ENCODE measurements at regions not wholly inside any gene's neighbourhood (a gene's known extent, or its start where the extent isn't known, plus 50 kb on each side); places are given as distances from the start of the nearest gene placed in this dataset.

DNA sequence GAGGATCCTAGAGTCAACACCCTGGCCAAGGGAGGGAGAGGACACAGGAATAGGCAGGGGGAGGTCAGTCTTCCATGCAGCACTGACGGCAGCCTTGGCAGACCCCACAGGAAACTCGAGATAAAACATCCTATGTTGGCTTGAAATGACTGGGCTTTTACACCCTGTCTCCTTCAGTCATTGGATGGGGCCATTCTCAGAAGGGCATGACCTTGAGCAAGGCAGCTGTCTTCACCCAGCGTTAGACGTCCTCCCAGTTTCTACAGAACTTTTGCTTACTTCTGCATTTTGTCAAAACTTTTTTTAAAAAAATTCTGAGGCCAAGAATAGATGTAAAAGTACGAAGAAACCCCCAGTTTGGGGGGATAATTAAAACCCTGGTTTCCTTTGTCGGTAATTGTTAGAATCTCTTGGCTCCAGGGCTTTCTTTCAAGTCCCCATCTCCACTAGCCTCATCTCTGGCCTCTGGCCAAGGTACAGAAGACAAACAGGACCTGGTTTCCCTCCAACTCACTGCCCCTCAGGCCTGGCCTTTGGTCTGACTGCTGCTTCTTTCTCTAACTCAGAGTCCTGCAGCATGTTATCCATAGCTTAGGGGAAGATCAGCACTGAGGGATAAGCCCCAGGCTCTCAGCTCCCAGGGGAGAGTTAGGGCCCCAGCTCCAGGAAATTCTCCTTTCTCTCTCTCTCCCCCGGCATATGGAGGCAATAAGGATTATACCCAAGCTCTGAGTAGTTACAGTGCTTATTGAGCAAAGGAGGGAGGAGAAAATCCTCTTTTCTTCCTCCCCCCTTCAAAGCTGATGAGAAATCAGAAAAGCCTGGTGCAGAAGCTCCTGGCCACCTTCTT lies 51.6 kb upstream of the KCND3 start:
- no peaks in the 10 kb centered on the region for H3K4me1 Mint-ChIP-seq (ENCODE audit: unreplicated experiment)
- TF ChIP-seq, protein P1, sequence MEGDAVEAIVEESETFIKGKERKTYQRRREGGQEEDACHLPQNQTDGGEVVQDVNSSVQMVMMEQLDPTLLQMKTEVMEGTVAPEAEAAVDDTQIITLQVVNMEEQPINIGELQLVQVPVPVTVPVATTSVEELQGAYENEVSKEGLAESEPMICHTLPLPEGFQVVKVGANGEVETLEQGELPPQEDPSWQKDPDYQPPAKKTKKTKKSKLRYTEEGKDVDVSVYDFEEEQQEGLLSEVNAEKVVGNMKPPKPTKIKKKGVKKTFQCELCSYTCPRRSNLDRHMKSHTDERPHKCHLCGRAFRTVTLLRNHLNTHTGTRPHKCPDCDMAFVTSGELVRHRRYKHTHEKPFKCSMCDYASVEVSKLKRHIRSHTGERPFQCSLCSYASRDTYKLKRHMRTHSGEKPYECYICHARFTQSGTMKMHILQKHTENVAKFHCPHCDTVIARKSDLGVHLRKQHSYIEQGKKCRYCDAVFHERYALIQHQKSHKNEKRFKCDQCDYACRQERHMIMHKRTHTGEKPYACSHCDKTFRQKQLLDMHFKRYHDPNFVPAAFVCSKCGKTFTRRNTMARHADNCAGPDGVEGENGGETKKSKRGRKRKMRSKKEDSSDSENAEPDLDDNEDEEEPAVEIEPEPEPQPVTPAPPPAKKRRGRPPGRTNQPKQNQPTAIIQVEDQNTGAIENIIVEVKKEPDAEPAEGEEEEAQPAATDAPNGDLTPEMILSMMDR (IDR thresholded peaks at IDR 0.05; ENCODE audit: unreplicated experiment), result no peak
- no peak overlapping the region for H3K4me3 Mint-ChIP-seq (ENCODE audit: unreplicated experiment)
- H3K36me3 Mint-ChIP-seq (ENCODE audit: low read depth, unreplicated experiment), result no peaks in the 10 kb centered on the region
- DNase-seq (ENCODE audit: low spot score), result no peak
- no peaks in the 10 kb centered on the region for H3K9me3 Mint-ChIP-seq (ENCODE audit: unreplicated experiment)
- H3K27ac Mint-ChIP-seq (ENCODE audit: unreplicated experiment), result no peak overlapping the region
- no peaks in the 10 kb centered on the region for H3K27me3 Mint-ChIP-seq (ENCODE audit: unreplicated experiment)

DNA sequence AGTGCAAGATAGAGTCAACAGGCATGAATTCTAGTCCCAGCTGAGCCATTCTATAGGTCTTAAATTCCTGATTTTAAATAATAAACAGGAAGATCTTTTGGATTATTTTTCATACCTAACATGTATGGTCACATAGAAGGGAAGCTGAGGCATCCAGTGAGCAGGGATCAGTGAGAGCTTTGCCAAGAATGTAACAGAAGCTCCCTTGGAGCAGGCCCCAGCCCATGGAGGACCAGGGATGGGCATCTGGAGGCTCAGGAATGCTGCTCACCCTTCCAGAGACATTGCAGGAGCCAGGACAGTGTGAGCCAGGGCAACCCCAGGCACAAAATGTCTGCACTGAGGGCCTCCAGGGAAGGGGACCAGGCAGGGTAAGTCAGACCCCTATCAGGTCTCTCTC lies 54.4 kb upstream of the KCND3 start:
- H3K4me1 Mint-ChIP-seq (ENCODE audit: unreplicated experiment), result no peaks in the 10 kb centered on the region
- H3K36me3 Mint-ChIP-seq (ENCODE audit: low read depth, unreplicated experiment), result no peaks in the 10 kb centered on the region
- H3K27me3 Mint-ChIP-seq (ENCODE audit: unreplicated experiment), result no peaks in the 10 kb centered on the region
- H3K4me3 Mint-ChIP-seq (ENCODE audit: unreplicated experiment), result no peak overlapping the region
- H3K9me3 Mint-ChIP-seq (ENCODE audit: unreplicated experiment), result no peaks in the 10 kb centered on the region
- DNase-seq (ENCODE audit: low spot score), result no peak
- H3K27ac Mint-ChIP-seq (ENCODE audit: unreplicated experiment), result no peak overlapping the region
- TF ChIP-seq, protein P1 (IDR thresholded peaks at IDR 0.05; ENCODE audit: unreplicated experiment), result no peak

DNA sequence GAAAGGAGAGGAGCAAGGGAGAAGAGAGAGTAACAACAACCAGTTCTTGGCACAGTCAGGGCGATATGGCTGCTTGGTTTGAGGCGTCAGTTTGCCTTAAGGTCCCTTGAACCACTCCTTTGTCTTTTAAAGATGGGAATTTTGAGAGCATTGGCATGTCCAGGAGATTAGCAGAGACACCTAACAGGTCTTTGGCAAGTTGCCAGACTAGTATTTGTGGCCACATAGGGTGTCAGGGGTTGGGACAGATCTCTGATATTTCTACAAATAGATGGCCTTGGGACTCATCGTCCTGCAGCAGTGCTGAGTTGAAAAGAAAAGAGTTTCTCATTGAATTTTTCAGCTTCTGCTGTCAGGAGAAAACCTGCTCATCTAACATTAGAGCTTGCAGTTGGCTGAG lies 55.3 kb upstream of the KCND3 start:
- TF ChIP-seq, protein P1 (IDR thresholded peaks at IDR 0.05; ENCODE audit: unreplicated experiment), result no peak
- H3K4me3 Mint-ChIP-seq (ENCODE audit: unreplicated experiment), result no peak overlapping the region
- H3K9me3 Mint-ChIP-seq (ENCODE audit: unreplicated experiment), result no peaks in the 10 kb centered on the region
- no peak overlapping the region for H3K27ac Mint-ChIP-seq (ENCODE audit: unreplicated experiment)
- DNase-seq (ENCODE audit: low spot score), result no peak
- no peaks in the 10 kb centered on the region for H3K36me3 Mint-ChIP-seq (ENCODE audit: low read depth, unreplicated experiment)
- no peaks in the 10 kb centered on the region for H3K4me1 Mint-ChIP-seq (ENCODE audit: unreplicated experiment)
- H3K27me3 Mint-ChIP-seq (ENCODE audit: unreplicated experiment), result no peaks in the 10 kb centered on the region

DNA sequence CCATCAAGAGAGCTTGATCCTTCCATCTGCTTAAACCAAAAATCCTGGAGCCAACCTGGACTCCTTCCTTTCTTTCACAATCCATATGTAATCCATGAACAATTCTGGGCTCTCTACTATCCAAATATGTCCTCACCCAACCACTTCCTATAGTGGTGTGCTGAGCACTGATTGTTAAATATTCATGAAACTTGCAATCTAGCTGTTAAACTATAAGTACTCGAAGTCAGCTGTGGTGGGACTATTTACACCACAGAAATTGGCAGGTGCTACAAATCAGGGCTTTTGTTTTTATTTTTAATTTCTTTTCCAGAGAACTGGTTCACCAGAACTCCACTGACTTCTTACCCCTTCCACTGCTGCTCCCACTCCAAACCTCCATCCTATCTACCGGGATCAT lies 57.2 kb upstream of the KCND3 start:
- Mint-ChIP-seq H3K4me3 (ENCODE audit: unreplicated experiment) (no peak overlapping the region), H3K27me3 (ENCODE audit: unreplicated experiment) (no peaks in the 10 kb centered on the region), H3K9me3 (ENCODE audit: unreplicated experiment) (no peaks in the 10 kb centered on the region), H3K4me1 (ENCODE audit: unreplicated experiment) (no peaks in the 10 kb centered on the region), H3K36me3 (ENCODE audit: low read depth, unreplicated experiment) (no peaks in the 10 kb centered on the region), H3K27ac (ENCODE audit: unreplicated experiment) (no peak overlapping the region)
- no peak for DNase-seq (ENCODE audit: low spot score)
- TF ChIP-seq, protein P1 (IDR thresholded peaks at IDR 0.05; ENCODE audit: unreplicated experiment), result no peak

DNA sequence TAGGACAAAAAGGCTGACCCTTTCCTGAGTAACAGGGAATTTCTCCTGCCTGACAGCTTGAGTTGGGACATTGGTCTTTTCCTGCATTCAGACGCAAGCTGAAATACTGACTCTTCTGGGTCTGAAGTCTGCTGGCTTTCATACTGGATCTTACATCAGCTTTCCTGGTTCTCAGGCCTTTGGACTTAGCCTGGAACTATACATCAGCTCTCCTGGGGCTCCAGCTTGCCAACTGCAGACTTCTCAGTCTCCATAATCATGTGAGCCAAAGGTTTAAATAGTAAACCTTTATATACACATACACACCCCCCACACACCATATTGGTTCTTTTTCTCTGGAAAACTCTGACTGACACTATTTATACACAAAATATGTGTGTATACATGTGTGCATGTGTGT lies 59.0 kb upstream of the KCND3 start:
- H3K4me1 Mint-ChIP-seq (ENCODE audit: unreplicated experiment), result no peaks in the 10 kb centered on the region
- no peaks in the 10 kb centered on the region for H3K36me3 Mint-ChIP-seq (ENCODE audit: low read depth, unreplicated experiment)
- H3K9me3 Mint-ChIP-seq (ENCODE audit: unreplicated experiment), result no peaks in the 10 kb centered on the region
- H3K27ac Mint-ChIP-seq (ENCODE audit: unreplicated experiment), result no peak overlapping the region
- H3K4me3 Mint-ChIP-seq (ENCODE audit: unreplicated experiment), result no peak overlapping the region
- no peak for DNase-seq (ENCODE audit: low spot score)
- TF ChIP-seq, protein P1 (IDR thresholded peaks at IDR 0.05; ENCODE audit: unreplicated experiment), result no peak
- peaks cover 2% of the 10 kb centered on the region for H3K27me3 Mint-ChIP-seq (ENCODE audit: unreplicated experiment)

Data from endothelial cell (in vitro differentiated cells).